ENCODE measurements at regions not wholly inside any gene's neighbourhood (a gene's known extent, or its start where the extent isn't known, plus 50 kb on each side); places are given as distances from the start of the nearest gene placed in this dataset.

GRCh38 chr5:142432369-142432863 is 107.6 kb upstream of the SPRY4 start:
- DNase-seq: peak; percentile 58

GRCh38 chr5:142428773-142429473 is 104.1 kb upstream of the SPRY4 start:
- DNase-seq: no peak

- DNase-seq: no peak
These were observed 103.4 kb upstream of the SPRY4 start for GRCh38 chr5:142428036-142428772.

- no peak for DNase-seq
These were observed 102.7 kb upstream of the SPRY4 start for GRCh38 chr5:142427529-142427928.

- DNase-seq: no peak
These were observed 102.2 kb upstream of the SPRY4 start for GRCh38 chr5:142427015-142427364.

GRCh38 chr5:142426129-142427014 is 101.6 kb upstream of the SPRY4 start:
- no peak for DNase-seq

GRCh38 chr5:142425286-142426065 is 100.7 kb upstream of the SPRY4 start:
- DNase-seq: no peak

- DNase-seq: no peak
These were observed 97.6 kb upstream of the SPRY4 start for GRCh38 chr5:142422429-142422828.

- DNase-seq: no peak
These were observed 97.0 kb upstream of the SPRY4 start for GRCh38 chr5:142421621-142422397.

- no peak for DNase-seq
These were observed 96.4 kb upstream of the SPRY4 start for GRCh38 chr5:142421228-142421617.

- DNase-seq: no peak
These were observed 95.9 kb upstream of the SPRY4 start for GRCh38 chr5:142420561-142421227.

- DNase-seq: no peak
These were observed 87.8 kb upstream of the SPRY4 start for GRCh38 chr5:142412581-142412980.

- DNase-seq: no peak
These were observed 87.0 kb upstream of the SPRY4 start for GRCh38 chr5:142411656-142412425.

GRCh38 chr5:142411103-142411502 is 86.3 kb upstream of the SPRY4 start:
- no peak for DNase-seq

- no peak for DNase-seq
These were observed 84.2 kb upstream of the SPRY4 start for GRCh38 chr5:142408981-142409481.

- DNase-seq: no peak
These were observed 83.7 kb upstream of the SPRY4 start for GRCh38 chr5:142408536-142408935.

- no peak for DNase-seq
These were observed 81.1 kb upstream of the SPRY4 start for GRCh38 chr5:142405814-142406395.

GRCh38 chr5:142405023-142405422 is 80.2 kb upstream of the SPRY4 start:
- DNase-seq: no peak

- DNase-seq: no peak
These were observed 79.2 kb upstream of the SPRY4 start for GRCh38 chr5:142404046-142404477.

- no peak for DNase-seq
These were observed 78.8 kb upstream of the SPRY4 start for GRCh38 chr5:142403583-142403982.

All from NCI-H1436 (cell line).